ENCODE measurements at regions not wholly inside any gene's neighbourhood (a gene's known extent, or its start where the extent isn't known, plus 50 kb on each side); places are given as distances from the start of the nearest gene placed in this dataset.

- no peak for FAIRE-seq
Observed at GRCh38 chr7:70907259-70908247, 224.4 kb upstream of the GALNT17 start.

- FAIRE-seq: no peak
Observed at GRCh38 chr7:70913924-70914323, 218.0 kb upstream of the GALNT17 start.

DNA sequence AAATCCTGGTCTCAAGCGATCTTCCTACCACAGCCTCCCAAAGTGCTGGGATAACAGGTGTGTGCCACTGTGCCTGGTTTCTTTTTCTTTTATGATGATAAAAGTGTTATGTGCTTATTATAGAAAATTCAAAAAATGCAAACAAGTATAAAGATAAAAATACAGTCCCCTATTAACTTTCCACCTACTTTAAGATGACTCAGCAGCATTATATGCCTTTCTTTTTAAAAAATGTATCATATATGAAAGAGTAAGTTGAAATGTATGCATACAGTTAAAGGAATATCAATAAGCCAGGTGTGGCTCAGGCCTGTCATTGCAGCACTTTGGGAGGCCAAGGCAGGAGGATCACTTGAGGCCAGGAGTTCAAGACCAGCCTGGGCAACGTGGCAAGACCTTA lies 216.9 kb upstream of the GALNT17 start:
- FAIRE-seq: no peak

DNA sequence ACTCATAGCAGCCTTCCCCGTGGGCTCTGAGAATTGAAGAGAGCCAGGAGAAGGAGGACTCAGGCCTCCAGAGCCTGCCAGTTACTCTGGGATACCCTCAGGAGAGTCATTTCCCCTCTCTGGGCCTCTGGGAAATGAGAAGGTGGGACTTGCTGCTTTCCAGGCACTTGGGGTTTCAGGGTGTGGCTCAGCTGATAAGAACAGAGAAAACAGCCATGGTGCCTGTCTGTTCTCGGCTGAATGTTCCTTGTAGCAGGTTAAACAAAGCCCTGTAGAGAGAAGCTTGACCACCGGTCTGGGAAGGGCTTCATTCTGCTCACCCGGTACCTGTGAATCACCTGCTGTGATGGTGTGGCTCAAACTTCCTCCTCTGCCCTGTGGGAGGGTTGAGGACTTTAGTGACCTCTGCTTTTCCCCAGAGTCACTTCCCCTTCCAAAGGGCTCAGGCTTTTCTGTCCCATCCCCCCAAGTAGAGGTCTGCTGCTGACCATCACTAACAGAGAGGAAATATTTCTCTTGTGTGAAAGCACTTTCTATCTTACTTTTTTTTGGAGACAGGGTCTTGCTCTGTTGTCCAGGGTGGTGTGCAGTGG lies 212.4 kb upstream of the GALNT17 start:
- no peak for FAIRE-seq

DNA sequence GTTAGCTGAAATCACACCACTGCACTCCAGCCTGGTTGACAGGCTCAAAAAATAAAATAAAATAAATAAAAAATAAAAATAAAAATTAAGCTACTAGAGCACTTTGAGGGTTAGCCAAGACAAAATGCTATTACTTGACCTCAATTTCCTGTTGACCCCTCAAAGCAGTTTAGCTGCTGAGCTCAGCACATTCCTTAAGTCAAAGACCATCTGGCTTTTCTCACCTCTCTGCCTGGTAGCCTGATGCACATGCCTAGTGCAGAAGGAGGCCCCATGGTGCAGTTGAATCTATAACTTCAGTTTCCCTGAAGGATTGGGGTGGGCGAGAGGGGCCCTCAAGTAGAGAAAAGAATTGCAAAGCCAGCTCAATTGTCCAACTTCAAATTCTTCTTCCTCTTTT lies 211.1 kb upstream of the GALNT17 start:
- FAIRE-seq: no peak

- no peak for FAIRE-seq
Observed at GRCh38 chr7:70923181-70923845, 208.6 kb upstream of the GALNT17 start.

GRCh38 chr7:70925411-70926115 lies 206.4 kb upstream of the GALNT17 start:
- FAIRE-seq: no peak

DNA sequence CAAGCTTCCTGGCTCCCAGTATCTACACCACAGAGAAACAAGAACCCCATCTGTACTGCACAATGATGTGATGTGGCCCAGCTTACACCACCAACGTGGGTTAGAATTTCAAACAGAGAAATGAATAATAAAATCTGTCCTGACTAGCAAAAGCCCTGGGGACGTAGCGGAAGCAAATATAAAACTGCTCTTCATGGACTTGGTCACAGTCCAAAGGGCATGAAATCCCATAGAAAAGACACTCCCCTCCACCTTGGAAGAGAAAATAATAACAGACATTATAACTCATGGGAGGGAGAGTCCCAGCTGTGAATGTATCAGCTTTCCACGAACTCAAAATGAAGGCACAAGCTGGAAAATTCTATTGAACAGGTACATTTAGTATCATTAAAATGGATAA lies 205.3 kb upstream of the GALNT17 start:
- no peak for FAIRE-seq

DNA sequence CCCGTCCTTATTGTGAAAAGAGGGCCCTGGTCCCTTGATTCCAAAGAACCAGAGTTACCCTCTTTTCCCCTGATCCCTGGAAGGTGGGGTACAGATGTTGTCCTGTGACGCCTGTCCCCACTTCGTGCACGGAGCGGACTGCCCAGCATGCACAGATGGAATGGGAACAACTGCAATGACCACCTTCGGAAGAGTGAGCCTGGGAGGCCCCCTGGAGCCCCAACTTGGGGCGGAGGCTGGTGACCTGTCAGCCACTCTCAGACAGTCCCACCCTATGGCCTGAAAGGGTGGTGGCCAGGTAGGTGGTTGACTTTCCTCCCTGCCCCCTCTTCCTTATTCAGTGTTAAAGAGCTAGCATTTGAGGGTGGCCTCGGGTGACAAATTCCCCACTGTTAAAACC lies 196.6 kb upstream of the GALNT17 start:
- no peak for FAIRE-seq

DNA sequence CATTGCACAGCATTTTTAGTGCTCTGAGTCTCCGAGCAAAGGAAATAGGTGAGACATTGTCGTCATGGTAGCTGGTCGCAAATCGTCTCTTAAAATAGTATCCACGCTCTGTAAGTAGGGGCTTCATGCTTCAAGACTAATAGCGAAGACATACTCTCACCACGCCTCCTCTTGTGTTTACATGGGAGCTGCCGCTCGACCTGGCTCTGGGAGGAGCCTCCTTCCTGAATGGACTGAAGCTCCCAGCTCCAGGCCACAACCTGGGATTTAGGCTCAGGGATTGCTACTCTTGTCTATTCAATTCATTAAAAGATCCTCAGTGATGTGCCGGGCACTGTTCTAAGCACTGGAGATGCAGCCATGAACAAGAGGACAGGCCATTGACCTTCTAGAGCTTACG lies 196.1 kb upstream of the GALNT17 start:
- no peak for FAIRE-seq

DNA sequence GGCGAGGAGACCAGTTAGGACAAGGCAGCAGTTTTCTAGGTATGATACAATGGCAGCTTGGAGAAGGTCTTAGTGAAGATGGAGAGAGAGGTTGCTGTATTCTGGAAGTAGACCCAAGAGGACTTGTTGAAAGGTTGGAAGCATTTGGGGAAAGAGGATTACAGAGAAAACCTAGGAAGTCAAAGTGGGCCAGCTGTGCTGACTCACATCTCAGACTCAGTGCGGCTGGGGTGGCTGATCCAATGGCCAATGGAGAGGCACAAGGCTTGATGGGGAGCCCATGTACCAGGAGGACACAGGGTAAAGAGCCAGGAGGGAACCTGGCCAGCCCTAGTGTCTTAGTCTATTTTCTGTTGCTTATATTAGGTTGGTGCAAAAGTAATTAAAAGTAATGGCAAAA lies 194.5 kb upstream of the GALNT17 start:
- FAIRE-seq: no peak

GRCh38 chr7:70940597-70940996 lies 191.3 kb upstream of the GALNT17 start:
- no peak for FAIRE-seq

GRCh38 chr7:70942791-70943190 lies 189.2 kb upstream of the GALNT17 start:
- FAIRE-seq: no peak

GRCh38 chr7:70944516-70944915 lies 187.4 kb upstream of the GALNT17 start:
- FAIRE-seq: no peak

DNA sequence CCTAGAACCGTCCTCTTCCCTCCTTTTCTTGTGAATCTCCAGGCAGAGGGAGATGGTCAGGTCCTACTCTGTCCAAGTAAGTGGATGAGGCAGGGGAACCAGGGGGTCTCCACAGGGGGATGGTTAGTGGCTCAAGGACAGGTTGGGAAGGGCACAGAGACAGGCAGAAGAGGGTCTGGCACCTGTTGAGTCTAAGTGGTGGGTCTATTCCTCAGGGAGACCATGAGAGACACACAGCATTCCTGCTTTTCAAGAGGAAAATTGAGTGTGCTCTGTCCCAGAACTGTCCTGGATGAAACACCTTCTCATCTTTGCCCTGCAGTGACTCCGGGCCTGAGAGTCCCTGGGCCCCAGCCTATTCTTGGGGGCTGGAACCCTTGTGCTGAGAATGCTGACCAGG lies 184.8 kb upstream of the GALNT17 start:
- FAIRE-seq: no peak

DNA sequence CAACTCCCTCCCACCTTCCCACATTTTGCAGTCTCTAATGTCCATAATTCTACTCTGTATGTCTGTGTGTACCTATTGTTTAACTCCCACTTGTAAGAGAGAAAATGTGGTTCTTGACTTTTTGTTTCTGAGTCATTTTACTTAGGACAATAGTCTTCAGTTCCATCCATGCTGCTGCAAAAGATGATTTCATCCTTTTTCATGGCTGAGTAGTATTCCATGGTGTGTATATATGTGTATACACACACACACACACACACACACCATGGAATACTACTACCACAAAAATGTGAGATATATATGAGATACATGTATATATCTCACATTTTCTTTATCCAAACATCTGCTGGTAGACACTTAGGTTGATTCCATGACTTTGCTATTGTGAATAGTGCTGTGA lies 182.1 kb upstream of the GALNT17 start:
- FAIRE-seq: no peak

- no peak for FAIRE-seq
Observed at GRCh38 chr7:70951271-70951962, 180.5 kb upstream of the GALNT17 start.

DNA sequence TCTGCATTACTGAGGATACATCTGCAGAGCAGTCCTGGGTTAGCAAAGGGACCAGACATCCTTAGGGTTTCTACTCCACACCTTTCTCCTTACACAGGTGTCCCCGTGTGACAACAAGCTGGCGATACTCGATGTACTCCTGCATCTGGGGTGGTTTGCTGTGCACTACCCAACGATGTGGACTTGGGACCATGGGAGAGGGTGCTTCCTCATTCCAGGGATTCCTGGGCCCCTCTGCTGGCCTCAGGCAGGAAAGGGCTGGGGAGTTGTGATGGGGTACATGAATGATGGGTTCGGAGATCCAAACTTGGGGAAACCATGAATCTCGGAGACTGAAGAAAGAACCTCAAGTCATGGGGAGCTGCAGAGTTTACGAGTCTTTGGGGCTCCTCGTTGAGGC lies 179.6 kb upstream of the GALNT17 start:
- no peak for FAIRE-seq

GRCh38 chr7:70953331-70953741 lies 178.6 kb upstream of the GALNT17 start:
- FAIRE-seq: no peak

GRCh38 chr7:70953796-70954195 lies 178.1 kb upstream of the GALNT17 start:
- FAIRE-seq: no peak

DNA sequence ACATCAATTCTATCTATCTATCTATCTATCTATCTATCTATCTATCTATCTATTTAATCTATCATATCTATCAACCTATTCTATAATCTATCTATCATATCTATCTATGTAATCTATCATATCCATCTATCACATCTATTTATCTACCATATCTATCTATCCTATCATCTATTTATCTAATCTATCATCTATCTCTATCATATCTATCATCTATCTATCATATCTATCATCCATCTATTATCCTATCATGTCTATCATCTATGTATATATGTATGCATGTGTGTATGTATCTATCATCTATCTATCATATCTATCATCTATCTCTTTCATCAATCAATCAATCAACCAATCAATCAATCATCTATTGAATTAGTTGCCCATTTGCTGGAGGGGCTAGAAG lies 159.3 kb upstream of the GALNT17 start:
- no peak for FAIRE-seq

- FAIRE-seq: no peak
Observed at GRCh38 chr7:70975754-70976153, 156.2 kb upstream of the GALNT17 start.

- FAIRE-seq: no peak
Observed at GRCh38 chr7:70986297-70986696, 145.6 kb upstream of the GALNT17 start.
